ENCODE measurements at regions not wholly inside any gene's neighbourhood (a gene's known extent, or its start where the extent isn't known, plus 50 kb on each side); places are given as distances from the start of the nearest gene placed in this dataset.

- no peak for DNase-seq
- in situ Hi-C loops (cut with HindIII; ENCODE audit: low pct_ligation_motif_present, low pct_unique_long_range_greater_than_20kb, low sequenced_read_pairs): no loop called here
Measured at GRCh38 chr14:44567997-44568396, 60.9 kb upstream of the FSCB start.

GRCh38 chr14:44565968-44566367 lies 58.9 kb upstream of the FSCB start:
- no peak for DNase-seq
- in situ Hi-C loops (cut with HindIII; ENCODE audit: low pct_ligation_motif_present, low pct_unique_long_range_greater_than_20kb, low sequenced_read_pairs): no loop called here

- in situ Hi-C loops (cut with HindIII; ENCODE audit: low pct_ligation_motif_present, low pct_unique_long_range_greater_than_20kb, low sequenced_read_pairs): no loop called here
- no peak for DNase-seq
Measured at GRCh38 chr14:44564908-44565307, 57.8 kb upstream of the FSCB start.
